ENCODE measurements at regions not wholly inside any gene's neighbourhood (a gene's known extent, or its start where the extent isn't known, plus 50 kb on each side); places are given as distances from the start of the nearest gene placed in this dataset.
"Not testable (repeated sequence)": the region's sequence is repeated elsewhere in the genome, so short reads cannot be mapped to it uniquely, and the experiment has no call there.

GRCh38 chr6:113060664-113061063, 713.5 kb downstream of the RFPL4B start:
- intact Hi-C loops (cut with DNase I, micrococcal nuclease) = no loop called here
- no peak for DNase-seq
- ATAC-seq = no peak

GRCh38 chr6:113065611-113066010, 718.5 kb downstream of the RFPL4B start:
- intact Hi-C loops (cut with DNase I, micrococcal nuclease) = no loop called here
- DNase-seq = no peak
- no peak for ATAC-seq

- ATAC-seq (no peak), DNase-seq (no peak)
- intact Hi-C loops (cut with DNase I, micrococcal nuclease) = no loop called here
Measured at GRCh38 chr6:113067612-113068275, 720.6 kb downstream of the RFPL4B start.

- intact Hi-C loops (cut with DNase I, micrococcal nuclease) = no loop called here
- DNase-seq = no peak
- no peak for ATAC-seq
Measured at GRCh38 chr6:113068570-113068969, 721.4 kb downstream of the RFPL4B start.

- DNase-seq; ATAC-seq; intact Hi-C loops (cut with DNase I, micrococcal nuclease): not testable (repeated sequence)
Measured at GRCh38 chr6:113070681-113071080, 723.6 kb downstream of the RFPL4B start.

GRCh38 chr6:113073611-113074191, 726.6 kb downstream of the RFPL4B start:
- DNase-seq (no peak), ATAC-seq (no peak)
- intact Hi-C loops (cut with DNase I, micrococcal nuclease) = no loop called here

GRCh38 chr6:113076116-113076515, 729.0 kb downstream of the RFPL4B start:
- ATAC-seq (no peak), DNase-seq (no peak)
- intact Hi-C loops (cut with DNase I, micrococcal nuclease) = no loop called here

- ATAC-seq = no peak
- intact Hi-C loops (cut with DNase I, micrococcal nuclease) = no loop called here
- no peak for DNase-seq
Measured at GRCh38 chr6:113076816-113077215, 729.7 kb downstream of the RFPL4B start.

GRCh38 chr6:113077794-113078193, 730.7 kb downstream of the RFPL4B start:
- no peak for DNase-seq
- intact Hi-C loops (cut with DNase I, micrococcal nuclease) = no loop called here
- ATAC-seq = no peak

GRCh38 chr6:113078791-113079190, 731.7 kb downstream of the RFPL4B start:
- DNase-seq (no peak), ATAC-seq (no peak)
- intact Hi-C loops (cut with DNase I, micrococcal nuclease) = no loop called here

- DNase-seq (no peak), ATAC-seq (no peak)
- intact Hi-C loops (cut with DNase I, micrococcal nuclease) = no loop called here
Measured at GRCh38 chr6:113082745-113083144, 735.6 kb downstream of the RFPL4B start.

- intact Hi-C loops (cut with DNase I, micrococcal nuclease) = no loop called here
- no peak for DNase-seq
- ATAC-seq = no peak
Measured at GRCh38 chr6:113083947-113084346, 736.8 kb downstream of the RFPL4B start.

GRCh38 chr6:113089056-113089455, 741.9 kb downstream of the RFPL4B start:
- intact Hi-C loops (cut with DNase I, micrococcal nuclease) = no loop called here
- ATAC-seq (no peak), DNase-seq (no peak)

- intact Hi-C loops (cut with DNase I, micrococcal nuclease) = no loop called here
- ATAC-seq = no peak
- no peak for DNase-seq
Measured at GRCh38 chr6:113092795-113093194, 745.7 kb downstream of the RFPL4B start.

GRCh38 chr6:113094779-113095178, 747.6 kb downstream of the RFPL4B start:
- DNase-seq = no peak
- intact Hi-C loops (cut with DNase I, micrococcal nuclease) = no loop called here
- ATAC-seq = no peak

- intact Hi-C loops (cut with DNase I, micrococcal nuclease) = no loop called here
- DNase-seq (no peak), ATAC-seq (no peak)
Measured at GRCh38 chr6:113095841-113096240, 748.7 kb downstream of the RFPL4B start.

GRCh38 chr6:113102761-113103160, 754.4 kb upstream of the MARCKS start:
- DNase-seq = no peak
- ATAC-seq = no peak

GRCh38 chr6:113103634-113104361, 753.3 kb upstream of the MARCKS start:
- DNase-seq = no peak
- peak; percentile 56 for ATAC-seq
- intact Hi-C loops (cut with DNase I, micrococcal nuclease) = no loop called here

More at GRCh38 chr6:113102761-113103160, 754.4 kb upstream of the MARCKS start:
- intact Hi-C loops (cut with DNase I, micrococcal nuclease) = no loop called here

GRCh38 chr6:113104541-113104940, 752.6 kb upstream of the MARCKS start:
- ATAC-seq (no peak), DNase-seq (no peak)

GRCh38 chr6:113104951-113105350, 752.2 kb upstream of the MARCKS start:
- intact Hi-C loops (cut with DNase I, micrococcal nuclease) = no loop called here
- DNase-seq (no peak), ATAC-seq (no peak)

More at GRCh38 chr6:113104541-113104940, 752.6 kb upstream of the MARCKS start:
- intact Hi-C loops (cut with DNase I, micrococcal nuclease) = no loop called here
